H9 (cell line): ENCODE measurements at regions not wholly inside any gene's neighbourhood (a gene's known extent, or its start where the extent isn't known, plus 50 kb on each side); places are given as distances from the start of the nearest gene placed in this dataset.

Experiments
- DNase-seq: peaks from one replicate; pipeline ENCODE4 v3.0.0-alpha.2; 2017
- H2AFZ ChIP-seq: one replicate; pipeline ENCODE4 v1.6.1; 2013; ENCODE audit warnings: mild to moderate bottlenecking, low read length, control low read depth, moderate library complexity
- H2AK5ac ChIP-seq: 2 replicates; pipeline ENCODE4 v1.6.1; 2013; ENCODE audit warnings: low read length, control low read depth, mixed read lengths; ENCODE audit not compliant: insufficient read length
- H2BK120ac ChIP-seq: one replicate; pipeline ENCODE4 v1.6.1; 2013; ENCODE audit warnings: low read depth, mild to moderate bottlenecking, low read length, control low read depth, inconsistent platforms; ENCODE audit not compliant: poor library complexity, severe bottlenecking
- H2BK12ac ChIP-seq: 2 replicates; pipeline ENCODE4 v1.6.1; 2013; ENCODE audit warnings: low read length, control low read depth, mixed read lengths, low read depth; ENCODE audit not compliant: insufficient read length
- H2BK15ac ChIP-seq: 2 replicates; pipeline ENCODE4 v1.6.1; 2013; ENCODE audit warnings: low read depth, low read length, control low read depth
- H2BK20ac ChIP-seq: one replicate; pipeline ENCODE4 v1.6.1; 2013; ENCODE audit warnings: low read depth, mild to moderate bottlenecking, low read length, control low read depth, inconsistent platforms; ENCODE audit not compliant: poor library complexity, severe bottlenecking
- H2BK5ac ChIP-seq: 2 replicates; pipeline ENCODE4 v1.6.1; 2013; ENCODE audit warnings: low read length, control low read depth, mixed read lengths; ENCODE audit not compliant: insufficient read length
- H3K14ac ChIP-seq: 2 replicates; pipeline ENCODE4 v1.6.1; 2013; ENCODE audit warnings: low read length, control low read depth; ENCODE audit not compliant: insufficient read depth
- H3K18ac ChIP-seq: 2 replicates; pipeline ENCODE4 v1.6.1; 2013; ENCODE audit warnings: low read depth, mild to moderate bottlenecking, mixed read lengths, low read length, control low read depth; ENCODE audit not compliant: insufficient read length
- H3K23ac ChIP-seq: 2 replicates; pipeline ENCODE4 v1.6.1; 2013; ENCODE audit warnings: low read length, control low read depth, mixed read lengths, low read depth; ENCODE audit not compliant: insufficient read length
- H3K23me2 ChIP-seq: 2 replicates; pipeline ENCODE4 v1.6.1; 2013; ENCODE audit warnings: low read depth, mild to moderate bottlenecking, mixed read lengths, low read length, control low read depth; ENCODE audit not compliant: insufficient read length, poor library complexity, severe bottlenecking
- H3K27ac ChIP-seq: 2 replicates; pipeline ENCODE4 v1.5.1; 2013; ENCODE audit warnings: low read length, control low read depth, mixed read lengths, low read depth; ENCODE audit not compliant: insufficient read length
- H3K27me3 ChIP-seq: 2 replicates; pipeline ENCODE4 v1.6.1; 2013; ENCODE audit warnings: low read length, control low read depth, inconsistent platforms; ENCODE audit not compliant: insufficient read depth
- H3K4ac ChIP-seq: 2 replicates; pipeline ENCODE4 v1.6.1; 2013; ENCODE audit warnings: low read depth, mild to moderate bottlenecking, control low read depth, inconsistent platforms, low read length, moderate library complexity
- H3K4me1 ChIP-seq: 2 replicates; pipeline ENCODE4 v1.6.1; 2013; ENCODE audit warnings: low read length, control low read depth, inconsistent platforms; ENCODE audit not compliant: insufficient read depth
- H3K4me2 ChIP-seq: 2 replicates; pipeline ENCODE4 v1.6.1; 2013; ENCODE audit warnings: low read length, control low read depth, mixed read lengths; ENCODE audit not compliant: insufficient read length, insufficient read depth
- H3K56ac ChIP-seq: 2 replicates; pipeline ENCODE4 v1.6.1; 2013; ENCODE audit warnings: low read depth, mild to moderate bottlenecking, mixed read lengths, low read length, control low read depth; ENCODE audit not compliant: insufficient read length
- H3K79me1 ChIP-seq: 2 replicates; pipeline ENCODE4 v1.6.1; 2013; ENCODE audit warnings: low read depth, mild to moderate bottlenecking, moderate library complexity, low read length, control low read depth, inconsistent platforms; ENCODE audit not compliant: insufficient read depth, poor library complexity, severe bottlenecking
- H3K79me2 ChIP-seq: 2 replicates; pipeline ENCODE4 v1.6.1; 2013; ENCODE audit warnings: low read length, control low read depth, inconsistent platforms; ENCODE audit not compliant: insufficient read depth
- H3K9ac ChIP-seq: 2 replicates; pipeline ENCODE4 v1.6.1; 2013; ENCODE audit warnings: low read length, control low read depth, mixed read lengths; ENCODE audit not compliant: insufficient read length; ENCODE audit errors: extremely low read depth
- H3K9me3 ChIP-seq: one replicate; pipeline ENCODE4 v1.6.1; 2013; ENCODE audit warnings: low read depth, low read length, inconsistent platforms; ENCODE audit not compliant: control insufficient read depth
- H3T11ph ChIP-seq: one replicate; pipeline ENCODE4 v1.6.1; 2013; ENCODE audit warnings: mild to moderate bottlenecking, low read length, control low read depth, inconsistent platforms
- H4K20me1 ChIP-seq: one replicate; pipeline ENCODE4 v1.6.1; 2013; ENCODE audit not compliant: control insufficient read depth, insufficient read length, insufficient read depth
- H4K5ac ChIP-seq: 2 replicates; pipeline ENCODE4 v1.6.1; 2013; ENCODE audit warnings: low read depth, mild to moderate bottlenecking, mixed read lengths, low read length, control low read depth; ENCODE audit not compliant: insufficient read length
- H4K8ac ChIP-seq: replicated peaks from 2 replicates; pipeline ENCODE4 v1.6.1; 2013; ENCODE audit warnings: low read length, control low read depth, mixed read lengths, low read depth; ENCODE audit not compliant: insufficient read length
- H4K91ac ChIP-seq: 2 replicates; pipeline ENCODE4 v1.6.1; 2013; ENCODE audit warnings: low read depth, mild to moderate bottlenecking, moderate library complexity, mixed read lengths, low read length, control low read depth; ENCODE audit not compliant: insufficient read length
- H3K27ac Mint-ChIP-seq, 3 experiments: 2 replicates in 2 of 3; 3 replicates in 1 of 3; pipeline ENCODE4 v1.8.0; 2020 to 2021; ENCODE audit warnings: mixed read lengths in 3 of 3, mild to moderate bottlenecking in 1 of 3, moderate library complexity in 1 of 3
- H3K27me3 Mint-ChIP-seq: 2 replicates; pipeline ENCODE4 v1.8.0; 2021; ENCODE audit warnings: low read depth, mild to moderate bottlenecking, moderate library complexity, mixed read lengths
- H3K36me3 Mint-ChIP-seq, 3 experiments: 2 replicates in 2 of 3; 3 replicates in 1 of 3; pipeline ENCODE4 v1.8.0; 2020 to 2021; ENCODE audit warnings: low read depth in 3 of 3, mixed read lengths in 3 of 3; ENCODE audit not compliant: insufficient read depth in 1 of 3
- H3K4me1 Mint-ChIP-seq, 2 experiments: 2 replicates each; pipeline ENCODE4 v1.8.0; 2020; ENCODE audit warnings: mixed read lengths in 2 of 2
- H3K4me3 Mint-ChIP-seq, 2 experiments: 2 replicates in 1 of 2; 3 replicates in 1 of 2; pipeline ENCODE4 v1.8.0; 2020 to 2021; ENCODE audit warnings: mild to moderate bottlenecking in 2 of 2, mixed read lengths in 2 of 2, moderate library complexity in 1 of 2
- H3K9me3 Mint-ChIP-seq, 2 experiments: 2 replicates in 1 of 2; 3 replicates in 1 of 2; pipeline ENCODE4 v1.8.0; 2020; ENCODE audit warnings: mild to moderate bottlenecking in 2 of 2, mixed read lengths in 2 of 2, moderate library complexity in 1 of 2
- WGBS: extraction: QIAGEN DNeasy Blood & Tissue Kit; methylation state at CpG from one replicate; pipeline ENCODE4 v1.1.7; 2013; ENCODE audit warnings: missing lambda C conversion rate, low lambda C conversion rate, mixed read lengths; ENCODE audit not compliant: insufficient read length; ENCODE audit errors: extremely low coverage; 5-methylcytosine and 5-hydroxymethylcytosine counted together
- TF ChIP-seq, protein P1 (sequence below): fragments of 200-600 bp; sonication (generic); conservative IDR thresholded peaks from 3 replicates; pipeline ENCODE4 v1.8.0; 2021; ENCODE audit warnings: antibody characterized with exemption, mild to moderate bottlenecking

DNA sequence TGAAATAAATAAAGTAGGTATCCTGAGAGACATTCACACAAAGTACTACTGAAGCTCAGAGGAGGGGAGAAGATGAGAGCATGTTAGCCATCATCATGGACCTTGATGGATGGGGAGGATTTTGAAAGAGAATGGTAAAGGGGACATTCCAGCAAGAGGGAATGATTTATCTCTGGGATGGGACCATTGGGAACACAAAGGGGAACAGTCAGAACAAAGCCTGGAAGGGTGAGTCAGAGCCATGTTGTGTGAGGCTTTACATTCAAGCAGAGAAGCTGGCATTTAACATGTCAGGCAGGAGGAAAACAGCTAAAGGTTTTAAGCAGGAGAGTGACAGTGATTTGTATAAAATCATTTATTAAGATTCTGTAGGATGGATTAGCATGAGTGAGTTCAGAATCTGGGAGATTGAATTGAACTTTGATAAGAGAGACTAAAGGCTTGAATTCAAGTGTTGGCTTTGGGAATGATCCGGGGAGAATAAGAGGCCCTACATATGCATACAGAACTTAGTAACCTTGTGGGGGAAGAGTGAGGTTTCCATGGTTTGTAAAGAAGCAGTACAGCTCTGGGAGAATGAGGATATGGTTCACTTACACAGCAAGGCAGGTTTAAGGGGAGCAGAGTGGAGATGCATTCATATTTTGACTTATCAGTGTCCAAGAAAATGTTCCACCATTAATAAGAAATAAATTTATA lies 174.4 kb downstream of the SYT10 start:
- Histone ChIP-seq H3K23me2 (no peaks in the 10 kb centered on the region), H3K79me1 (no peaks in the 10 kb centered on the region), H3K27me3 (no peaks in the 10 kb centered on the region), H3T11ph (no peak overlapping the region), H3K79me2 (no peaks in the 10 kb centered on the region), H4K5ac (no peak overlapping the region), H3K4me2 (no peak overlapping the region), H3K4ac (no peak overlapping the region), H3K14ac (no peak overlapping the region), H2BK20ac (no peak overlapping the region), H3K4me1 (no peaks in the 10 kb centered on the region), H3K23ac (no peak overlapping the region), H4K8ac (no peak overlapping the region), H4K91ac (no peak overlapping the region), H2BK120ac (no peak overlapping the region), H3K9ac (no peak overlapping the region), H3K27ac (no peak overlapping the region), H3K18ac (no peak overlapping the region), H2AFZ (no peak overlapping the region), H2BK5ac (no peak overlapping the region), H3K56ac (no peak overlapping the region), H3K9me3 (no peaks in the 10 kb centered on the region), H2BK12ac (no peak overlapping the region), H2AK5ac (no peak overlapping the region), H2BK15ac (no peak overlapping the region), H4K20me1 (no peaks in the 10 kb centered on the region)
- Mint-ChIP-seq H3K4me3 (no peak overlapping the region), H3K4me1 (peaks cover 0 to 14% of the 10 kb centered on the region in 2 experiments; a peak in 2 of 4 replicates), H3K27me3 (no peaks in the 10 kb centered on the region), H3K9me3 (peaks cover 2 to 3% of the 10 kb centered on the region in 2 experiments; a peak in 3 of 5 replicates), H3K27ac (no peak overlapping the region; a peak in 1 of 7 replicates), H3K36me3 (no peaks in the 10 kb centered on the region)
- WGBS: no CpG with 5 or more reads among the region's 1 CpG
- TF ChIP-seq, protein P1, sequence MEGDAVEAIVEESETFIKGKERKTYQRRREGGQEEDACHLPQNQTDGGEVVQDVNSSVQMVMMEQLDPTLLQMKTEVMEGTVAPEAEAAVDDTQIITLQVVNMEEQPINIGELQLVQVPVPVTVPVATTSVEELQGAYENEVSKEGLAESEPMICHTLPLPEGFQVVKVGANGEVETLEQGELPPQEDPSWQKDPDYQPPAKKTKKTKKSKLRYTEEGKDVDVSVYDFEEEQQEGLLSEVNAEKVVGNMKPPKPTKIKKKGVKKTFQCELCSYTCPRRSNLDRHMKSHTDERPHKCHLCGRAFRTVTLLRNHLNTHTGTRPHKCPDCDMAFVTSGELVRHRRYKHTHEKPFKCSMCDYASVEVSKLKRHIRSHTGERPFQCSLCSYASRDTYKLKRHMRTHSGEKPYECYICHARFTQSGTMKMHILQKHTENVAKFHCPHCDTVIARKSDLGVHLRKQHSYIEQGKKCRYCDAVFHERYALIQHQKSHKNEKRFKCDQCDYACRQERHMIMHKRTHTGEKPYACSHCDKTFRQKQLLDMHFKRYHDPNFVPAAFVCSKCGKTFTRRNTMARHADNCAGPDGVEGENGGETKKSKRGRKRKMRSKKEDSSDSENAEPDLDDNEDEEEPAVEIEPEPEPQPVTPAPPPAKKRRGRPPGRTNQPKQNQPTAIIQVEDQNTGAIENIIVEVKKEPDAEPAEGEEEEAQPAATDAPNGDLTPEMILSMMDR: no peak
- DNase-seq: no peak
